GM13976 (cell line): ENCODE measurements at regions not wholly inside any gene's neighbourhood (a gene's known extent, or its start where the extent isn't known, plus 50 kb on each side); places are given as distances from the start of the nearest gene placed in this dataset.

Source experiments
- DNase-seq: peaks from one replicate; pipeline ENCODE4 v3.0.0; 2012; ENCODE audit warnings: low spot score
- in situ Hi-C: fragments of 300-500 bp; cut with MboI; formaldehyde crosslinking; loops from one replicate; pipeline ENCODE4 v1.12.0; 2022; ENCODE audit warnings: low sequenced_read_pairs, mixed read lengths, inconsistent platforms; ENCODE audit not compliant: unreplicated experiment
- TF ChIP-seq, protein P1 (sequence below): IDR thresholded peaks from 2 replicates; pipeline ENCODE4 v1.5.1; 2012; ENCODE audit warnings: borderline replicate concordance, mild to moderate bottlenecking; ENCODE audit not compliant: insufficient read depth; ENCODE audit errors: extremely low read depth, missing control alignments, control extremely low read depth

DNA sequence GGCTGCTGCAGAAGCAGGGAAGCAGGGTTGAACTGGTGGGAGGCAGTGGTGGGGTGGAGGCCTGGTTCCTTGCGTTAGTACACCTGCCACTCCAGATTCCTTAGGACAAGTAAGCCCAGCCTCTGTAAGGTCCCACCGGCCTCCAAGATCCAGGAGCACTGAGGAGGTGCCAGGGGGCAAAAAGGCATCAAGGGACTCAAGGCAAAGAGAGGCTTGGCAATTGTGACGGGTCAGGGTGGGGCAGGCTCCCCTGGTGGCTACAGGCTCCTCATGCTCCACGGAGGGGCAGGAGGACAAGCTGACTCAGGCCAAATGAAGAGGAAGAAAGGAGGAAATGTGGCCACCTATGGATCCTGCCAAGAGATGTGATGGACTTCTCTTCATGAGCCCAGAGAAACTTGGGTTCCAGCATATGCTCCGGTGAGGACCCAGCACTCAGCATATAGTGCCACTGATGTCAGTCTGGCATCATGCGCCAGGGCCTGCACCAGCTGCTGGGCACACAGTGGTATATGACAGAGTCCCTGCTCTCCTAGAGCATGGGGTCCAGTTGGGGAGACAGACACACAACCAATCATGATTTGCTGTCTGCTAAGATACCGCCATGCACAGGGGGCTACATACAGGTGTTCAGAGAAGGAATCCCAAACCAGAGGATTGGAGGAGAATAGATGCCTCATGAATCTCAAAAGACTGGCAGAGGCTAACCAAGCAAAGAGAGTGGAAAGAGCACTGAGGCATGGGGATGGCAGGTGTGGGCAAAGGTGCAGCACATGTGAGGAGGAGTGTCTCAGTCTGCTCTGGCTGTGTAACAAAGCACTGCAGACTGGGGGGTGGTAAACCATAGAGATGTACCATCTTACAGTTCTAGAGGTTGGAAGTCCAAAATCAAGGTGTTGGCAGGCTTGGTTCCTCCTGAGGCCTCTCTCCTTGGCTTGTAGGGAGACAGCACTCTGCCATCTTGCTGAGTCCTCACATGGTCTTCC lies 249.7 kb downstream of the RHOU start:
- DNase-seq = no peak
- in situ Hi-C loops = no loop called here
- TF ChIP-seq, protein P1, sequence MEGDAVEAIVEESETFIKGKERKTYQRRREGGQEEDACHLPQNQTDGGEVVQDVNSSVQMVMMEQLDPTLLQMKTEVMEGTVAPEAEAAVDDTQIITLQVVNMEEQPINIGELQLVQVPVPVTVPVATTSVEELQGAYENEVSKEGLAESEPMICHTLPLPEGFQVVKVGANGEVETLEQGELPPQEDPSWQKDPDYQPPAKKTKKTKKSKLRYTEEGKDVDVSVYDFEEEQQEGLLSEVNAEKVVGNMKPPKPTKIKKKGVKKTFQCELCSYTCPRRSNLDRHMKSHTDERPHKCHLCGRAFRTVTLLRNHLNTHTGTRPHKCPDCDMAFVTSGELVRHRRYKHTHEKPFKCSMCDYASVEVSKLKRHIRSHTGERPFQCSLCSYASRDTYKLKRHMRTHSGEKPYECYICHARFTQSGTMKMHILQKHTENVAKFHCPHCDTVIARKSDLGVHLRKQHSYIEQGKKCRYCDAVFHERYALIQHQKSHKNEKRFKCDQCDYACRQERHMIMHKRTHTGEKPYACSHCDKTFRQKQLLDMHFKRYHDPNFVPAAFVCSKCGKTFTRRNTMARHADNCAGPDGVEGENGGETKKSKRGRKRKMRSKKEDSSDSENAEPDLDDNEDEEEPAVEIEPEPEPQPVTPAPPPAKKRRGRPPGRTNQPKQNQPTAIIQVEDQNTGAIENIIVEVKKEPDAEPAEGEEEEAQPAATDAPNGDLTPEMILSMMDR = no peak

DNA sequence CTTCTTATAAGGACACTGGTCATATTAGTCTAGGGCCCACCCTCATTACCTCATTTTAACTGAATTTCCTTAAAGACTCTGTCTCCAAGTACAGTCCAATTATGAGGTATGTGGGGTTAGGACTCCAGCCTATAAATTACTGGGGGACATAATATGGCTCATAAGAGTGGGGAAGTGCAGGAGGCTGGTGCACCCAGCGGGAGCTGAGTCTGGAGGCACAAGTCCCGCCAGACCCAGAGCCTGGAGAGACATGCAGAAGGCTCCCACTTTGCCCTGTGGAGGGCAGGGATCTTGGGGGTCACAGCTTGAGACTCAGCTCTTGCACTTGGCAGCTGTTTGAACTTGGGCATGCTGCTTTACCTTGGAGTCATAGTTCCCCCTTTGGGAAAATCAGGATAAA lies 250.4 kb downstream of the RHOU start:
- no peak for DNase-seq
- TF ChIP-seq, protein P1 = no peak
- in situ Hi-C loops = no loop called here

DNA sequence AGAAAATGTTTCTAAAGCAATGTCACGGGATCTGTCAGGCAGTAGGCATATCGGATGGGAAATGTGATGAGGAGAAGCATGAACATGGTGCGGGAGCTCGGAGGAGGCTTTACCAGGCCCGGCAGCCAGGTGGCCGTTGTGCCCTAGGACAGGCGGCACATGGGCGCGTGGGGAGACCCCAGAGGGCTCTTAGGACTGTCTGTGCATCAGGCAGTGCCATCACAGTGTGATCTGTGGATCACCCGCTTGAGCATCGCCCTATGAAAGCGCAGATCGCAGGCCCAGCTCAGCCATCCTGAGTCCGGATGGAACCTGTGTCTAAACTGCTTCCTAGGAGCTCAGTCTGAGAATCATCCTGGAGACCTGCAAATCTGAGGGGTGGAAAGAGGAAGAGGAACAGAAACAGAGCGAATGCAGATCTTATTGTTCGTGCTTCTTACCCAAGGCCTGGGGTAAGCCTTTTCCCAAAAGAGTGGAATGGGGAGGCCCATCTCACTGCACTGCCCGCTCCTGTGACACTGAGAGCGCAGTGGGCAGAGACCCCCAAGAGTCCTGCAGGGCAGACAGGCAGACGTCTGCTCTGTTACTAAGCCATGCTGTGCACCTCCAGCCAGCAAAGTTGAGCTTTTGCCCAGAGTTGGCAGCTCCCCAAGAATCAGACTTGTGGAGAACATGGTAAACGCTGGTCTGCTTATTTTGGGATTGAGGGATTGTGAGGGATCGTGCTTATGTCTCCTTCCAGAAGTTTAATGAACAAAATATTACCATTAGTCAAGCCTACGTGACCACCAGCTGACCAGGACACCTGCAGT lies 251.0 kb downstream of the RHOU start:
- TF ChIP-seq, protein P1 = no peak
- in situ Hi-C loops = no loop called here
- no peak for DNase-seq

DNA sequence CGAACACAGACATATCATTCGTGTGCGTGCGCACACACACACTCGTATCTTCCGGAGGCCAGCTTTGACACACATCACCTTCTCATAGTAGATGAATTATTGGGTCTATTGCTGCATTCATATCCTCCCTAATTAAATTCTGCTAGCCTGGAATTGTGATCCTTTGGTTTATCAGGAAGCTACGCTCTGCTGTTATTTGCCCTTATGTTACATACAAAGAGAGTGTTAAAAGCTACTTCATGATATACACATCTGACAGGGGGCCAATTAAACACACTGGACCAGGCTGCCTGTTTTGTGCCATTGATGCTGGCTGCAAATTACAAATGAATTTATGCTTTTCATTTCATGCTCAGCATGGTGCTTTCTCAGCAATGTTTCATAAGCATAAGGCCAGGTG lies 252.0 kb downstream of the RHOU start:
- DNase-seq = no peak
- TF ChIP-seq, protein P1 = no peak

DNA sequence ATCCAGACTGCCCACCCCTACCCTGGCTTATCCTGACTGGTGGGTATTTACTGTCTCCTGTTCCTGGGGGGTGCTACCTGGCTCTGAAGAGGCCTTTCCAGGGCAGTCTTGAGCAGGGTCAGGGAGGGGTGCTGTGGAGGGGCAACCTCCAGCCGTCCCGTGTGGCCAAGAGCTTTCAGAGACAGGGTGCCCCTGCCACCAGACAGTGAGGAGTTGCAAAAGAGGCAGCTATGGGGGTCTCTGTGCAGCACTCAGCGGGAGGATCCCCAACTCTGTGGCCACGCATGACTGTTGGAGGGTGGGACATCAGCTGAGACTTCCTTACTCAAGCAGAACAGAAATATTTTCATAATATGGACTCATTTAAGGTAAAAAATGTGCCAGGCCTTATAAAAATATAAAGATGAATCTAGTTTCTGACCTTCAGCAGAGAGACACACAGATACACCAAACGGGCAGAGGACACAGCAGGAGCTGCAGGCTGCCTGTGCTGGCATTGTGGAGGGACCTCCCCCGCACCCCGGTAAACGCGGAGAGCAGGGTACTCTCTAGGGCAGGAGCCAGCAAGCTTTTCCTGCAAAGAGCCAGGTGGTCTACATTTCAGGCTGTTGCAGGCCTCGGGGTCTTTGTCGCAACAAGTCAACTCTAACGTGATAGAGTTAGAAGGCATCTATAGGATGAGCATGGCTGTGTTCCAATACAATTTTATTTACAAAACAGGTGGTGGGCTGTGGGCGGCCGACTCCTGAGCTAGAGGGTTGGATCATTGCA lies 252.6 kb downstream of the RHOU start:
- in situ Hi-C loops = no loop called here
- TF ChIP-seq, protein P1 = no peak
- DNase-seq = no peak

More for the DNA sequence above, 252.0 kb downstream of the RHOU start:
- in situ Hi-C loops = no loop called here

DNA sequence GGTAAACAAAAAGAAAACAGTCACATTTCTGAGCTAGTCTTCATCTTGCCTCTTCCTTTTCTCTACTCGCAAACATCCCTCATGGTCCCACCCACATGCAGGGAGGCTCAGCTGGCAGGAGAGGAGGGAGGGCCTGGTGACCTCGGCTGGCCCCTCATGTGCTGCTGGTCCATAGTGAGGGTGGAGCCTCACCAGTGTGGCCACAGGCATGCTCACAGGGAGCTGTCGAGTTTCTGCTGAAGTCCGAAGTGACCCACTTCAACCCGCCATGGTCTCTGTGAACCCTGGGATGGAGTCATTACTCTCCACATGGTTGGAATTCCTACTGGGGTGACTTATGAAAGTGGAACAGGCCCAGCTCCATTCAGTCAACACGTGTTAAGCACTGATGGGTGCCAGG lies 253.4 kb downstream of the RHOU start:
- no peak for DNase-seq
- TF ChIP-seq, protein P1 = no peak
- in situ Hi-C loops = no loop called here
